HG02884 (cell line): ENCODE measurements at regions not wholly inside any gene's neighbourhood (a gene's known extent, or its start where the extent isn't known, plus 50 kb on each side); places are given as distances from the start of the nearest gene placed in this dataset.

Source experiments
- ATAC-seq: cut with Tn5 transposase; IDR thresholded peaks from one replicate; pipeline ENCODE4 v1.9.1; 2021; ENCODE audit warnings: mild to moderate bottlenecking, moderate library complexity; ENCODE audit not compliant: unreplicated experiment

GRCh38 chr9:118028225-118028624 is 324.0 kb downstream of the TLR4 start:
- ATAC-seq = no peak

GRCh38 chr9:118029425-118029824 is 325.2 kb downstream of the TLR4 start:
- no peak for ATAC-seq

GRCh38 chr9:118034701-118035100 is 330.5 kb downstream of the TLR4 start:
- ATAC-seq = no peak

GRCh38 chr9:118038713-118039112 is 334.5 kb downstream of the TLR4 start:
- no peak for ATAC-seq

GRCh38 chr9:118058227-118058626 is 354.0 kb downstream of the TLR4 start:
- ATAC-seq = no peak

GRCh38 chr9:118059484-118060278 is 355.5 kb downstream of the TLR4 start:
- no peak for ATAC-seq

- no peak for ATAC-seq
Observed at GRCh38 chr9:118083161-118083560, 379.0 kb downstream of the TLR4 start.

GRCh38 chr9:118088090-118088489 is 383.9 kb downstream of the TLR4 start:
- ATAC-seq = no peak

- no peak for ATAC-seq
Observed at GRCh38 chr9:118091226-118091625, 387.0 kb downstream of the TLR4 start.

GRCh38 chr9:118091711-118092500 is 387.7 kb downstream of the TLR4 start:
- no peak for ATAC-seq

- peak; percentile 54 for ATAC-seq
Observed at GRCh38 chr9:118094387-118094786, 390.2 kb downstream of the TLR4 start.

- ATAC-seq = no peak
Observed at GRCh38 chr9:118100529-118101419, 396.6 kb downstream of the TLR4 start.

GRCh38 chr9:118104363-118104762 is 400.2 kb downstream of the TLR4 start:
- ATAC-seq = no peak

GRCh38 chr9:118108971-118109370 is 404.8 kb downstream of the TLR4 start:
- ATAC-seq = no peak

GRCh38 chr9:118109542-118109941 is 405.3 kb downstream of the TLR4 start:
- ATAC-seq = no peak

- ATAC-seq = no peak
Observed at GRCh38 chr9:118121361-118121760, 417.2 kb downstream of the TLR4 start.

- ATAC-seq = no peak
Observed at GRCh38 chr9:118128313-118128712, 424.1 kb downstream of the TLR4 start.

GRCh38 chr9:118129541-118129940 is 425.3 kb downstream of the TLR4 start:
- no peak for ATAC-seq

GRCh38 chr9:118148990-118149389 is 444.8 kb downstream of the TLR4 start:
- no peak for ATAC-seq

GRCh38 chr9:118156846-118157245 is 452.6 kb downstream of the TLR4 start:
- no peak for ATAC-seq

GRCh38 chr9:118162716-118163115 is 458.5 kb downstream of the TLR4 start:
- no peak for ATAC-seq
